ENCODE measurements at regions not wholly inside any gene's neighbourhood (a gene's known extent, or its start where the extent isn't known, plus 50 kb on each side); places are given as distances from the start of the nearest gene placed in this dataset.
"Not testable (repeated sequence)": the region's sequence is repeated elsewhere in the genome, so short reads cannot be mapped to it uniquely, and the experiment has no call there.

DNA sequence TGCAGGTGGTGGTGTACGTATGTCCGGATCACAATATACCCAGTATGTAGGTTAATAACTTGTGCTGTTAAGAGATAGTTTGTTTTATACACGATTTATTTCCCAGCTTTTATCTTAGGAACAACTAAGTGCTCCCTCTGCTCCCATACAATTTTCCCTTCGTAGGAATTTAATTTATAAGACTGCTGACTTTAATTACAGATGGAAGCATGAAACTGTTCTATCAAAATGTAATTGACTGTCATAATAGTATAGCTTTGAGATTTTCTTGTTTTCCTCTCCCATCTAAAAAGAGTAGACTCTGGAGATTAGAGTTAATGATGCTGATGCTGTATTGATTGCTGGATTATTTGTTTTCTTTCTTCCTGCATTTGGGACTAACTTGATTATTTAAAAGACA is 370.7 kb upstream of the SGO1 start:
- Mint-ChIP-seq H3K9me3 (peaks cover 4% of the 10 kb centered on the region), H3K36me3 (no peaks in the 10 kb centered on the region), H3K27me3 (no peaks in the 10 kb centered on the region), H3K4me3 (no peak overlapping the region), H3K4me1 (ENCODE audit: low read depth) (no peaks in the 10 kb centered on the region), H3K27ac (no peak overlapping the region)
- DNase-seq = no peak
- intact Hi-C loops (cut with micrococcal nuclease) = no loop called here
- ChIA-PET POLR2A (no interaction called here), CTCF (no interaction called here)

DNA sequence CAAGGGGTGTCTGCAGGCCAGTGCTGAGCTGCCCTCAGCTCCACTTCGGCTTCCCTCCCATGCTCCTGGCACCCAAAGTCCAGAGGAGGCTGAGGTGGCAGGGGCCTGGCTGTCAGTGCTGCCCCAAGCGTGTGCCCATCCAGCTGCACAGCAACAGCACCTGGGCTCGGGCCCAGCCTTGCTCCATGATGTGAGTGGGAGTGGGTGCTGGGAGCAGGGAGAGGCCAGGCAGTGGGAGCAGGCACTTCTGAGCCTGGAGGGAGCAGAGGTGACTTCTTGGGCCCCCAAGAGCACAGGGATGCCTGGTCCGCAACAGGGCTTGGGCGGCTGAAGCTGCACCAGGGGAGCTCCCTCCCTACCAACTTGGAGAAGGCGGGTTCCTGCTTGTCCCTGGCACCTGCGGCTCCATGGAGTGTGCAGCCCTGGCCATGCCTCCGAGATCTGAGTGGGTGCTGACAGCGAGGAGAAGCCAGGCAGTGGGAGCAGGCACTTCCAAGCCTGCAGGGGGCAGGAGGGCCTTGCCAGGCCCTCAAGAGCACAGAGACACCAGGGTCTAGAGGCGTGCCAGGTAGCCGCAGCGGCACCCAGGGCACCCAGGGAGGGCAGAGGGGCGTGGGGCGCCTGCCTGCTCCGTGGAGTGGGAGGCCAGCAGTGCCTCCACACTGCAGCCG is 366.7 kb upstream of the SGO1 start:
- Mint-ChIP-seq H3K27ac (no peak overlapping the region), H3K9me3 (peaks cover 9% of the 10 kb centered on the region), H3K27me3 (no peaks in the 10 kb centered on the region), H3K4me3 (no peak overlapping the region), H3K36me3 (no peaks in the 10 kb centered on the region), H3K4me1 (ENCODE audit: low read depth) (no peaks in the 10 kb centered on the region)
- ChIA-PET CTCF (no interaction called here), POLR2A (interaction anchor here (0.6 kb wide), 1 partner anchor 734 kb away, joined by 3 read pairs; no protein-coding TSS in a partner anchor)
- intact Hi-C loops (cut with micrococcal nuclease) = no loop called here
- DNase-seq = no peak

DNA sequence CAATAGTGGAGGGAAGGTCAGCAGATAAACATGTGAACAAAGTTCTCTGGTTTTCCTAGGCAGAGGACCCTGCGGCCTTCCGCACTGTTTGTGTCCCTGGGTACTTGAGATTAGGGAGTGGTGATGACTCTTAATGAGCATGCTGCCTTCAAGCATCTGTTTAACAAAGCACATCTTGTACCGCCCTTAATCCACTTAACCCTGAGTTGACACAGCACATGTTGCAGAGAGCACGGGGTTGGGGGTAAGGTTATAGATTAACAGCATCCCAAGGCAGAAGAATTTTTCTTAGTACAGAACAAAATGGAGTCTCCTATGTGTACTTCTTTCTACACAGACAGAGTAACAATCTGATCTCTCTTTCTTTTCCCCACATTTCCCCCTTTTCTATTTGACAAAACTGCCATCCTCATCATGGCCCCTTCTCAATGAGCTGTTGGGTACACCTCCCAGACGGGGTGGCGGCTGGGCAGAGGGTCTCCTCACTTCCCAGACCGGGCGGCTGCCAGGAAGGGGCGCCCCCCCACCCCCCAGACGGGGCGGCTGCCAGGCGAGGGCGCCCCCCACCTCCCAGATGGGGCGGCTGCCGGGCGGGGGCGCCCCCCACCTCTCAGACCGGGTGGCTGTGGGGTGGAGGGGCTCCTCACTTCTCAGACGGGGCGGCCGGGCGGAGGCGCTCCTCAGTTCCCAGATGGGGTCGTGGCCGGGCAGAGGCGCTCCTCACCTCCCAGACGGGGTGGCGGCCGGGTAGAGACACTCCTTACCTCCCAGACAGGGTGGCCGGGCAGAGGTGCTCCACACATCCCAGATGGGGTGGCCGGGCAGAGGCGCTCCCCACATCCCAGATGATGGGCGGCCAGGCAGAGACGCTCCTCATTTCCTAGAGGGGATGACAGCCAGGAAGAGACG is 361.6 kb upstream of the SGO1 start:
- POLR2A ChIA-PET; H3K27me3 Mint-ChIP-seq; H3K4me3 Mint-ChIP-seq; DNase-seq; H3K4me1 Mint-ChIP-seq (ENCODE audit: low read depth); H3K36me3 Mint-ChIP-seq; intact Hi-C loops (cut with micrococcal nuclease); CTCF ChIA-PET; H3K27ac Mint-ChIP-seq: not testable (repeated sequence)
- H3K9me3 Mint-ChIP-seq = peaks cover 14% of the 10 kb centered on the region

DNA sequence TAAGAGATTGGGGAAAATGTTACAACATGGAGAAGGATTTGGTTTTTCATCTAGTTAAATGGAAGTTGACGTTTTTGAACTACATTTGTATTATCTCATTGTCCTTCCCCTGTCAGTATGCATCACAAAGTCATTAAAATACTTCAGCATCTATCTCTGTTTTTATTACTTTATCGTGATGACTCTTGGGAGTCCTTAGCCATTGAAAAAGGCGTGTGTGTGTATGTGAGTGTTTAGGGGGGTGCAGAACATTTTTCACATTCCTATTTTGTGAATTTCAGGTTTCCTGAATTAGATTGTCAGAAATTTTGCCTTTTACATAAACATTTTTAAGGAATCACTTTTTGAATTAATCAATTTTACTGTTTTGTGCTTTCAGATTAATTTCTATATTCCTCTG is 360.6 kb upstream of the SGO1 start:
- intact Hi-C loops (cut with micrococcal nuclease) = no loop called here
- Mint-ChIP-seq H3K4me1 (ENCODE audit: low read depth) (no peaks in the 10 kb centered on the region), H3K36me3 (no peaks in the 10 kb centered on the region), H3K27me3 (no peaks in the 10 kb centered on the region), H3K27ac (no peak overlapping the region), H3K9me3 (peaks cover 12% of the 10 kb centered on the region), H3K4me3 (no peak overlapping the region)
- CTCF ChIA-PET = no interaction called here
- POLR2A ChIA-PET = no interaction called here
- no peak for DNase-seq

DNA sequence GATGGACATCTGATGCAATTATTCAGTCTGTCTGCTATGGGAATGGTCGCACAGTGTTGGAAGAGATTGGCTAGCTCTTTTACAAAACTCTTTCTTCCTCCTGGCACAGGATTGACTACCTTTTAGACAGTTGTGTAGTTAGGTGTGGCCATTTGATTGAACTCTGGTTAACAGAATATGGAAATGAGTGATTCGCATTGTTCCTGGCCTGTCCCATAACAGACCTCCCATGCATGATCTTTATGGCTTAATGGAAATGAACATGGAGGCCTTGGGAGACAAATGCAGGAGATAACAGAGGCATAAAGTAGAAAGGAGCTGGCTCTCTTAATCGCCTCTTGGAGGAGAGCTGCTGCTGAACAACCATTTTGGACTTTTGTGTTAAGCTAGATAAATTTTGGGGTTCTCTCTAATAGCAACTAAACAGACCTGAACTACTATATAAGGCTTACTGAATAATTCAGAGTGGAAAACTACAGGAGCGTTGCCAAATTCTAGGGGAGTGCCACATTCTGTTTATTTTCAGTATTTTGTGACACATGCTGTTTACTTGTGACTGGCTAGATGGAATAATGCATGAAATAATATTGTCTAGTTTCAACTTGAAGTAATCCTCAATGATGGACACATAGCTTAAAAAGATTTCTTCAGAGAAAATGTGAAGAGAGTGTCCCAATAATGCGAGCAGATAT is 357.7 kb upstream of the SGO1 start:
- CTCF ChIA-PET = no interaction called here
- H3K36me3 Mint-ChIP-seq = no peaks in the 10 kb centered on the region

DNA sequence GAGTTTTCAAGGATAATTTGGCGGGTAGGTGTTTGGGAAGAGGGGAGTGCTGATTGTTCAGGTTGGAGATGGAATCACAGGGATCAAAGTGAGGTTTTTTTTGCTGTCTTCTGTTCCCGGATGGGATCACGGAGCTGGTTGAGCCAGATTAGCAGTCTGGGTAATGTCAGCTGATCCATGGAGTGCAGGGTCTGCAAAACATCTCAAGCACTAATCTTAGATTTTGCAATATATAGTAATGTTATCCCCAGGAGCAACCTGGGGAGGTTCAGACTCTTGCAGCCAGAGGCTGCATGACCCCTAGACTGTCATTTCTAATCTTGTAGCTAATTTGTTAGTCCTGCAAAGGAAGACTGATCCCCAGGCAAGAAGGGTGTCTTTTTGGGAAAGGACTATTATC is 354.1 kb upstream of the SGO1 start:
- POLR2A ChIA-PET = no interaction called here

More for the DNA sequence above, 357.7 kb upstream of the SGO1 start:
- Mint-ChIP-seq H3K4me1 (ENCODE audit: low read depth) (no peaks in the 10 kb centered on the region), H3K9me3 (peaks cover 10% of the 10 kb centered on the region), H3K4me3 (no peak overlapping the region), H3K27ac (no peak overlapping the region), H3K27me3 (no peaks in the 10 kb centered on the region)
- POLR2A ChIA-PET = no interaction called here
- no peak for DNase-seq
- intact Hi-C loops (cut with micrococcal nuclease) = no loop called here

DNA sequence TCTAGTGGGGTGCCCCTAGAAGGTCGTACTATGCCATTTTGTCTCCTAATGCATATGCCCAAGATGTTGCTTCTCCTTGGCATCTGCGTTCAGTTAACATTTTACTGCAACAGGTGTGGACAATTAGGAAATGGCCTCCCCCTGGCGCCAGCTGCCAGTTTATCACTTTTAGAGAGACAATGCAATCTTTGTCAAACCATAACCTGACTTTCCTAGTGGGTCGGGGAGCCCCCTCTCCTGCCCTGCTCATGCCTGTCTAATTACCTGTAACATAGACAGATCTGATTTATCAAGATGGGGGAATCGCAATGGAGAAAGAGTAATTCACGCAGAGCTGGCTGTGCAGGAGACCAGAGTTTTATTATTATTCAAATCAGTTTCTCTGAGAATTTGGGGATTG is 353.7 kb upstream of the SGO1 start:
- H3K27ac Mint-ChIP-seq = no peak overlapping the region
- intact Hi-C loops (cut with micrococcal nuclease) = no loop called here

More for the DNA sequence above, 354.1 kb upstream of the SGO1 start:
- no peak for DNase-seq
- H3K27me3 Mint-ChIP-seq = no peaks in the 10 kb centered on the region
- H3K36me3 Mint-ChIP-seq = no peaks in the 10 kb centered on the region
- no peaks in the 10 kb centered on the region for H3K9me3 Mint-ChIP-seq
- H3K27ac Mint-ChIP-seq = no peak overlapping the region
- intact Hi-C loops (cut with micrococcal nuclease) = no loop called here
- no peaks in the 10 kb centered on the region for H3K4me1 Mint-ChIP-seq (ENCODE audit: low read depth)
- CTCF ChIA-PET = no interaction called here
- H3K4me3 Mint-ChIP-seq = no peak overlapping the region

DNA sequence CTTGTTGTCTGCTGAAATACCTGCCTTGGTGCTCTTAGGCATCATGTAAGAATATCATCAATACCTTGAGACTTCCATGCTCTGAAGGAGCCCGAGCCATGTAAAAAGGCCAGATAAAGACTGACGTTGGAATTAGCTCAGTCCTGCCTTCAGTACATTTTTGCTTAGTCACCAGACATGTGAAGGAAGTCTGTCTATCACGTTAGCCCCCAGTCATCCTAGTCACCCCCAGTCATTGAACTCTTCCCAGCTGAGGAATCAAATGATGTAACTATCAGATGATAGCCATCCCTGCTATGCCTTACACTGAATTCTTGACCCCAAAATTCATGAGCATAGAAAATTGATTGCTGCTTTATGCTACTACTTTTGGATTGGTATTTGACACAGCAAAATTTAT is 351.2 kb upstream of the SGO1 start:
- Mint-ChIP-seq H3K4me1 (ENCODE audit: low read depth) (no peaks in the 10 kb centered on the region), H3K36me3 (no peaks in the 10 kb centered on the region), H3K9me3 (no peaks in the 10 kb centered on the region), H3K27ac (no peak overlapping the region), H3K4me3 (no peak overlapping the region), H3K27me3 (no peaks in the 10 kb centered on the region)
- intact Hi-C loops (cut with micrococcal nuclease) = no loop called here
- DNase-seq = no peak
- ChIA-PET POLR2A (no interaction called here), CTCF (no interaction called here)

More for the DNA sequence above, 353.7 kb upstream of the SGO1 start:
- Mint-ChIP-seq H3K36me3 (no peaks in the 10 kb centered on the region), H3K4me1 (ENCODE audit: low read depth) (no peaks in the 10 kb centered on the region), H3K27me3 (no peaks in the 10 kb centered on the region), H3K9me3 (no peaks in the 10 kb centered on the region), H3K4me3 (no peak overlapping the region)
- DNase-seq = no peak
- POLR2A ChIA-PET = no interaction called here
- CTCF ChIA-PET = no interaction called here

DNA sequence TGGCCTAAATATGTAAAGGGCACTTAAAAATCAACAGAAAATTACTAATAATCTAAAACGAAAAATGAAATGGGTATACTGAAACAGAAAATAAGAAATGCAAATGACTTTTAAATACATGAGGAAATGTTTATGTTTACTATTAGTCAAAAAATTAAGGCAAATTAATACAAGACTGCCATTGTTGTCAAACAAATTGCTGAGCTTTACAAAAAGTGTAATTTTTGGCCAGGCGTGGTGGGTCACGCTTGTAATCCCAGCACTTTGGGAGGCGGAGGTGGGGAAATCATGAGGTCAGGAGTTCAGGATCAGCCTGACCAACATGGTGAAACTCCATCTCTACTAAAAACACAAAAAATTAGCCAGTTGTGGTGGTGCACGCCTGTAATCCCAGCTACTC is 343.9 kb upstream of the SGO1 start:
- Mint-ChIP-seq H3K27me3 (no peaks in the 10 kb centered on the region), H3K4me3 (no peak overlapping the region), H3K4me1 (ENCODE audit: low read depth) (no peaks in the 10 kb centered on the region), H3K27ac (no peak overlapping the region), H3K9me3 (peaks cover 2% of the 10 kb centered on the region), H3K36me3 (no peaks in the 10 kb centered on the region)
- CTCF ChIA-PET = no interaction called here
- intact Hi-C loops (cut with micrococcal nuclease) = no loop called here
- POLR2A ChIA-PET = no interaction called here
- DNase-seq = no peak

DNA sequence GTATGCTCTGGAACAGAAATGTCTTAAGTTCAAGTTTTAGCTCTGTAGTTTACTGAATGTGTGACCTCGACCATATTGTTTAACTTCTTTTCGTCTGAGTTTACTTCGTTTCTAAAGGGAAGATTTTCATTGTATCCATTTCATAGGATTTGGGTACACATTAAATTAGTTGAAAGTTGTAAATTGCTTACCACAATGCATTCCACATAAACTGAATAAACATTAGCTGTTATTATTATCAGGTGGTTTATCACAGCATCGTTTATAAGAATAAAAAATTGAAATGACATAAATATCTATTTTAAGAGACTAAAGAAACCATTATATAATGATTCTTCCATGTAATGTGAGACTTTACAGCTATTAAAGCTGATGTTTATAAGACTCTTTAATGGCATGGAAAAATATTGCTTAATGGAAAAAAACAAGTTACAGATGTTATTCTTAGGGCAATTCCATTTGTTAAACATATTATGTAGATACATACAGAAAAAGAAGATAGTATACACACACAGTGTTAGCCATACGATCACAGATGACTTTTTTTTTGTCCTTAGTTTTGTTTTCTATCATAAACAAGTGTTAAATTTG is 342.3 kb upstream of the SGO1 start:
- intact Hi-C loops (cut with micrococcal nuclease) = no loop called here
- no peak for DNase-seq
- H3K4me1 Mint-ChIP-seq (ENCODE audit: low read depth) = no peaks in the 10 kb centered on the region
- ChIA-PET CTCF (no interaction called here), POLR2A (no interaction called here)
- no peak overlapping the region for H3K27ac Mint-ChIP-seq
- no peaks in the 10 kb centered on the region for H3K36me3 Mint-ChIP-seq
- H3K4me3 Mint-ChIP-seq = no peak overlapping the region
- H3K9me3 Mint-ChIP-seq = peaks cover 2% of the 10 kb centered on the region
- no peaks in the 10 kb centered on the region for H3K27me3 Mint-ChIP-seq

DNA sequence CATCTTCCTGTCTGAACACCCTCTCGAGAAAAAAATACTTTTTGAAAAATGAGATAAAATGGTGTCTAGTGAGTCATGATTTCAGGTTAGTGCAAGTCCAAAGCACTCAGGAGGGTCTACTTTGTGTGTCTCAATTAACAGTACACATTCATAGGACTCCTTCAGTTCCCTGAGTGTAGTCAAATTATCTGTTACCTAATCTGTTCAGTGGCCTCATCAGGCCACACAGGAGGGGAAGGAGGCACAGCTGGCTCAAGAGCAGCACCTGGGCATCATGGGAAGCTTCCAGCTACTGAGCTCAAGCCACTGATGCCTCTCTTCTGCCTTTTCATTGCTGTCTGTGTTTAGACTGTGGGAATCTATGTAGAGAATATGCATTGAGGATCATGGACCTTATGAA is 341.4 kb upstream of the SGO1 start:
- Mint-ChIP-seq H3K4me3 (no peak overlapping the region), H3K9me3 (peaks cover 2% of the 10 kb centered on the region), H3K27me3 (no peaks in the 10 kb centered on the region), H3K4me1 (ENCODE audit: low read depth) (no peaks in the 10 kb centered on the region), H3K36me3 (no peaks in the 10 kb centered on the region), H3K27ac (no peak overlapping the region)
- ChIA-PET CTCF (no interaction called here), POLR2A (no interaction called here)
- intact Hi-C loops (cut with micrococcal nuclease) = no loop called here
- no peak for DNase-seq

DNA sequence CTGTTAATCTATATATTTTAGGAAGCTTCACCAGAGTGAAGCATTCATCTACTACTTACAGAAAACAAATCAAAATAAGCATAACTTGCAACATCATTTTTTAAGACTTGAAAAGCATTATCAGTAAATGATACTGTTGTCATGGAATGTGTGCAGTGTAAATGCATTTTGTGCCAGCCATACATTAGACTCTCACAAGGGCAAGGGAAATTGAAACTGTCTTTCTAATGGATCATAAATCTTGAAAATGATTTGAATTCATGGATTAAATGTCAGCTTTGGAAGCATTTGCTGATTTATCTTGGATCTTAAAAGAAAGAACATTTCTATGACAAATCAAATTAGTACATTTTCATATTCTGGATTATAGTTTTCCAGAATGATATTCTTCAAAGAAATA is 338.3 kb upstream of the SGO1 start:
- H3K4me3 Mint-ChIP-seq = no peak overlapping the region
- POLR2A ChIA-PET = no interaction called here
- H3K4me1 Mint-ChIP-seq (ENCODE audit: low read depth) = no peaks in the 10 kb centered on the region
- CTCF ChIA-PET = no interaction called here
- no peak overlapping the region for H3K27ac Mint-ChIP-seq
- intact Hi-C loops (cut with micrococcal nuclease) = no loop called here
- H3K36me3 Mint-ChIP-seq = no peaks in the 10 kb centered on the region
- DNase-seq = no peak
- no peaks in the 10 kb centered on the region for H3K27me3 Mint-ChIP-seq
- H3K9me3 Mint-ChIP-seq = peaks cover 19% of the 10 kb centered on the region
